WTC11 (cell line): ENCODE measurements at regions not wholly inside any gene's neighbourhood (a gene's known extent, or its start where the extent isn't known, plus 50 kb on each side); places are given as distances from the start of the nearest gene placed in this dataset.
A peak's percentile ranks its signal among the peaks of the same experiment; 100 is the strongest.

Experiments
- ATAC-seq: fragments of 200-7000 bp; cut with Tn5 transposase; 2 replicates; pipeline ENCODE4 v1.10.0; 2021; ENCODE audit warnings: mild to moderate bottlenecking, moderate library complexity
- CTCF ChIA-PET: fragments of 300-600 bp; sonication (Branson Sonifier 250); formaldehyde crosslinking; loops from one replicate; lab custom pipeline; 2021; ENCODE audit warnings: antibody characterized with exemption; lab: Charles Lee
- POLR2A ChIA-PET: fragments of 350-600 bp; sonication (Branson Sonifier 250); formaldehyde crosslinking; loops from one replicate; lab custom pipeline; 2021; ENCODE audit warnings: antibody characterized with exemption; lab: Charles Lee
- DNase-seq: peaks from one replicate; pipeline ENCODE4 v3.0.0; 2021; ENCODE audit warnings: low spot score
- H3K27ac Mint-ChIP-seq: 2 replicates; pipeline ENCODE4 v1.8.0; 2021; ENCODE audit warnings: mixed read lengths
- H3K27me3 Mint-ChIP-seq: 2 replicates; pipeline ENCODE4 v1.8.0; 2021; ENCODE audit warnings: low read depth, mild to moderate bottlenecking, moderate library complexity, mixed read lengths
- H3K36me3 Mint-ChIP-seq: 2 replicates; pipeline ENCODE4 v1.8.0; 2021; ENCODE audit warnings: mixed read lengths
- H3K4me1 Mint-ChIP-seq: 2 replicates; pipeline ENCODE4 v1.8.0; 2022; ENCODE audit warnings: mixed read lengths
- H3K4me3 Mint-ChIP-seq: 2 replicates; pipeline ENCODE4 v1.8.0; 2021; ENCODE audit warnings: mild to moderate bottlenecking, moderate library complexity, mixed read lengths
- H3K9me3 Mint-ChIP-seq: 2 replicates; pipeline ENCODE4 v1.8.0; 2021; ENCODE audit warnings: mixed read lengths
- ATF1 ChIP-seq: sonication (generic); formaldehyde crosslinking; IDR thresholded peaks from 2 replicates; pipeline ENCODE4 v1.8.1; 2023; ENCODE audit warnings: mild to moderate bottlenecking, moderate library complexity, missing genetic modification reagents
- EMX1 ChIP-seq: fragments of 250-450 bp; sonication (Bioruptor Pico); IDR thresholded peaks from 2 replicates; pipeline ENCODE4 v1.8.0; 2021; ENCODE audit warnings: mild to moderate bottlenecking
- FOXJ3 ChIP-seq: sonication (generic); formaldehyde crosslinking; IDR thresholded peaks from 2 replicates; pipeline ENCODE4 v1.9.0; 2021; ENCODE audit warnings: missing genetic modification reagents, mild to moderate bottlenecking, borderline replicate concordance
- GABPB1 ChIP-seq: sonication (generic); formaldehyde crosslinking; IDR thresholded peaks from 2 replicates; pipeline ENCODE4 v1.8.1; 2023; ENCODE audit warnings: mild to moderate bottlenecking, missing genetic modification reagents
- GRHL2 ChIP-seq: fragments of 250-450 bp; sonication (Bioruptor Pico); IDR thresholded peaks from 2 replicates; pipeline ENCODE4 v1.8.0; 2022; ENCODE audit warnings: mild to moderate bottlenecking, moderate library complexity; ENCODE audit not compliant: insufficient replicate concordance, severe bottlenecking
- IRF2 ChIP-seq: sonication (generic); formaldehyde crosslinking; IDR thresholded peaks from 2 replicates; pipeline ENCODE4 v1.8.0; 2022; ENCODE audit warnings: low read depth, missing genetic modification reagents, borderline replicate concordance
- MLX ChIP-seq: sonication (generic); formaldehyde crosslinking; IDR thresholded peaks from 2 replicates; pipeline ENCODE4 v1.8.1; 2023; ENCODE audit warnings: mild to moderate bottlenecking, missing genetic modification reagents, moderate library complexity
- MYBL2 ChIP-seq: sonication (generic); formaldehyde crosslinking; IDR thresholded peaks from 2 replicates; pipeline ENCODE4 v1.8.1; 2023; ENCODE audit warnings: mild to moderate bottlenecking, moderate library complexity, missing genetic modification reagents
- OVOL2 ChIP-seq: fragments of 250-450 bp; sonication (Bioruptor Pico); IDR thresholded peaks from 2 replicates; pipeline ENCODE4 v1.9.0; 2021; ENCODE audit warnings: mild to moderate bottlenecking, borderline replicate concordance
- RELA ChIP-seq: sonication (generic); formaldehyde crosslinking; IDR thresholded peaks from 2 replicates; pipeline ENCODE4 v1.8.1; 2022; ENCODE audit warnings: missing genetic modification reagents, mild to moderate bottlenecking, borderline replicate concordance
- SMAD4 ChIP-seq: sonication (generic); formaldehyde crosslinking; IDR thresholded peaks from 2 replicates; pipeline ENCODE4 v1.8.0; 2022; ENCODE audit warnings: mild to moderate bottlenecking, missing genetic modification reagents
- SP1 ChIP-seq: sonication (generic); formaldehyde crosslinking; conservative IDR thresholded peaks from 2 replicates; pipeline ENCODE4 v1.8.1; 2022; ENCODE audit warnings: missing genetic modification reagents
- ZNF423 ChIP-seq: fragments of 250-450 bp; sonication (Bioruptor Pico); IDR thresholded peaks from 2 replicates; pipeline ENCODE4 v2.1.2; 2022; ENCODE audit warnings: mild to moderate bottlenecking, moderate library complexity
- ZNF532 ChIP-seq: fragments of 250-450 bp; sonication (Bioruptor Pico); IDR thresholded peaks from 2 replicates; pipeline ENCODE4 v1.9.0; 2021; ENCODE audit warnings: mild to moderate bottlenecking, borderline replicate concordance
- TF ChIP-seq, protein P1 (sequence below): sonication (generic); formaldehyde crosslinking; conservative IDR thresholded peaks from 2 replicates; pipeline ENCODE4 v1.8.1; 2022; ENCODE audit warnings: mild to moderate bottlenecking, missing genetic modification reagents
- TF ChIP-seq, protein P2 (sequence below): sonication (generic); formaldehyde crosslinking; IDR thresholded peaks from 2 replicates; pipeline ENCODE4 v1.8.1; 2022; ENCODE audit warnings: low read depth, missing genetic modification reagents, borderline replicate concordance
- TF ChIP-seq, protein P3 (sequence below): sonication (generic); formaldehyde crosslinking; IDR thresholded peaks from 2 replicates; pipeline ENCODE4 v1.8.0; 2022; ENCODE audit warnings: missing genetic modification reagents
- TF ChIP-seq, protein P4 (sequence below): fragments of 250-450 bp; sonication (Bioruptor Pico); conservative IDR thresholded peaks from 2 replicates; pipeline ENCODE4 v1.9.0; 2021; ENCODE audit warnings: mild to moderate bottlenecking
- TF ChIP-seq, protein P5 (sequence below): fragments of 250-450 bp; sonication (Bioruptor Pico); IDR thresholded peaks from 2 replicates; pipeline ENCODE4 v1.9.0; 2021; ENCODE audit warnings: mild to moderate bottlenecking
- TF ChIP-seq, protein P6 (sequence below): fragments of 250-450 bp; sonication (Bioruptor Pico); IDR thresholded peaks from 2 replicates; pipeline ENCODE4 v1.9.0; 2021; ENCODE audit warnings: moderate library complexity, mild to moderate bottlenecking, inconsistent platforms, borderline replicate concordance

DNA sequence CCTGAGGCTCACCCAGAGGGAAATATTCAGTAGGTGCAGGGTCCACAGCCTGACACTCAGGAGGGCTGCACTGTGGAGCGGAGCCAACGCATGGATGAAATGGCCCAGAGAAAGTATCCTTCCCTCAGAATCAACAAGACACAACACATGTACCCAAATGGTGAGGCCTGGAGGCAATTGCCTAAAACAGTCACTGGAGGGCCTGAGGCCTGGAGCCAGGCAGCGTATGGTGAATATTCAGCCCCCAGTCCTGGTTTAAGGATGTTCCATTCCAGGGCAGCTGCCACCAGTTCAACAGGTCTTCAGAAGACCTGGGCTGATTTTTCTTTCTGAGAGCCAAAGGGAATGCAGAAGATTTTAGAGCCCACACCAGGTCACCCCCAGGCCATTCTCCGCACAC, 264.8 kb downstream of the INSC start:
- ATAC-seq: peak; percentile 85
- H3K27ac Mint-ChIP-seq: no peak overlapping the region
- no peak for TF ChIP-seq OVOL2 (CRISPR knock-in tag)
- TF ChIP-seq SP1 (CRISPR knock-in tag): no peak
- TF ChIP-seq MLX (CRISPR knock-in tag): no peak
- TF ChIP-seq, protein P1, sequence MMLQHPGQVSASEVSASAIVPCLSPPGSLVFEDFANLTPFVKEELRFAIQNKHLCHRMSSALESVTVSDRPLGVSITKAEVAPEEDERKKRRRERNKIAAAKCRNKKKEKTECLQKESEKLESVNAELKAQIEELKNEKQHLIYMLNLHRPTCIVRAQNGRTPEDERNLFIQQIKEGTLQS (CRISPR knock-in tag): no peak
- no peak for TF ChIP-seq MYBL2 (CRISPR knock-in tag)
- TF ChIP-seq ATF1 (CRISPR knock-in tag): no peak
- TF ChIP-seq, protein P2, sequence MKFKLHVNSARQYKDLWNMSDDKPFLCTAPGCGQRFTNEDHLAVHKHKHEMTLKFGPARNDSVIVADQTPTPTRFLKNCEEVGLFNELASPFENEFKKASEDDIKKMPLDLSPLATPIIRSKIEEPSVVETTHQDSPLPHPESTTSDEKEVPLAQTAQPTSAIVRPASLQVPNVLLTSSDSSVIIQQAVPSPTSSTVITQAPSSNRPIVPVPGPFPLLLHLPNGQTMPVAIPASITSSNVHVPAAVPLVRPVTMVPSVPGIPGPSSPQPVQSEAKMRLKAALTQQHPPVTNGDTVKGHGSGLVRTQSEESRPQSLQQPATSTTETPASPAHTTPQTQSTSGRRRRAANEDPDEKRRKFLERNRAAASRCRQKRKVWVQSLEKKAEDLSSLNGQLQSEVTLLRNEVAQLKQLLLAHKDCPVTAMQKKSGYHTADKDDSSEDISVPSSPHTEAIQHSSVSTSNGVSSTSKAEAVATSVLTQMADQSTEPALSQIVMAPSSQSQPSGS (CRISPR knock-in tag): no peak
- TF ChIP-seq, protein P3, sequence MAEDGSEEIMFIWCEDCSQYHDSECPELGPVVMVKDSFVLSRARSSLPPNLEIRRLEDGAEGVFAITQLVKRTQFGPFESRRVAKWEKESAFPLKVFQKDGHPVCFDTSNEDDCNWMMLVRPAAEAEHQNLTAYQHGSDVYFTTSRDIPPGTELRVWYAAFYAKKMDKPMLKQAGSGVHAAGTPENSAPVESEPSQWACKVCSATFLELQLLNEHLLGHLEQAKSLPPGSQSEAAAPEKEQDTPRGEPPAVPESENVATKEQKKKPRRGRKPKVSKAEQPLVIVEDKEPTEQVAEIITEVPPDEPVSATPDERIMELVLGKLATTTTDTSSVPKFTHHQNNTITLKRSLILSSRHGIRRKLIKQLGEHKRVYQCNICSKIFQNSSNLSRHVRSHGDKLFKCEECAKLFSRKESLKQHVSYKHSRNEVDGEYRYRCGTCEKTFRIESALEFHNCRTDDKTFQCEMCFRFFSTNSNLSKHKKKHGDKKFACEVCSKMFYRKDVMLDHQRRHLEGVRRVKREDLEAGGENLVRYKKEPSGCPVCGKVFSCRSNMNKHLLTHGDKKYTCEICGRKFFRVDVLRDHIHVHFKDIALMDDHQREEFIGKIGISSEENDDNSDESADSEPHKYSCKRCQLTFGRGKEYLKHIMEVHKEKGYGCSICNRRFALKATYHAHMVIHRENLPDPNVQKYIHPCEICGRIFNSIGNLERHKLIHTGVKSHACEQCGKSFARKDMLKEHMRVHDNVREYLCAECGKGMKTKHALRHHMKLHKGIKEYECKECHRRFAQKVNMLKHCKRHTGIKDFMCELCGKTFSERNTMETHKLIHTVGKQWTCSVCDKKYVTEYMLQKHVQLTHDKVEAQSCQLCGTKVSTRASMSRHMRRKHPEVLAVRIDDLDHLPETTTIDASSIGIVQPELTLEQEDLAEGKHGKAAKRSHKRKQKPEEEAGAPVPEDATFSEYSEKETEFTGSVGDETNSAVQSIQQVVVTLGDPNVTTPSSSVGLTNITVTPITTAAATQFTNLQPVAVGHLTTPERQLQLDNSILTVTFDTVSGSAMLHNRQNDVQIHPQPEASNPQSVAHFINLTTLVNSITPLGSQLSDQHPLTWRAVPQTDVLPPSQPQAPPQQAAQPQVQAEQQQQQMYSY (CRISPR knock-in tag): no peak
- TF ChIP-seq, protein P4, sequence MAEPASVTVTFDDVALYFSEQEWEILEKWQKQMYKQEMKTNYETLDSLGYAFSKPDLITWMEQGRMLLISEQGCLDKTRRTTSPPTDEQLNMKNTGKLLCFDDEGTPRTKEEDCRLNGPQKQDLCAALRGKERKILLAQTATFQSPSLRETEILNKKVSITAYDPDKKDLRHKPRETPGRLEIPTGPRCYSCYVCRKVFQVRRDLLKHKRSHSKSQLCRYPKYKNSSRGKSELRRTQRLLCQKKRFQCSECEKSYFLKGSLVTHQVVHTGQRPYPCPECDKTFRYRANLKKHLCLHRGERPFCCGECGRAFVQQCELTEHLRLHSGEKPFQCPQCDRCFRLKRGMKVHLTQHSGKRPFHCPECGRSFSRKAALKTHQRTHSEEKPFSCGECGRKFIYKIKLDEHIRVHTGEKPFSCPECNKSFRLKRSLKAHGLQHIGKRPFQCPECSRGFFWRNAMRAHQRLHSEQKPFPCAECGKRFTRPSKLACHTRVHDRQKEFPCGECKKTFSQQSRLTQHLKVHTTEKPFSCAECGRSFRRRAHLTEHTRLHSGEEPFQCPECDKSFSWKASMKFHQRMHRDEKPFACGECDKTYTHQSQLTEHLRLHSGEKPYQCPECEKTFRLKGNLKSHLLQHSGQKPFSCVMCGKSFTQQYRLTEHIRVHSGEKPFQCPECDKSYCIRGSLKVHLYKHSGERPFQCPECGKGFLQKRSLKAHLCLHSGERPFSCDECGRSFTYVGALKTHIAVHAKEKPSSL (CRISPR knock-in tag): no peak
- no peak for TF ChIP-seq IRF2 (CRISPR knock-in tag)
- no peak for TF ChIP-seq EMX1
- TF ChIP-seq GABPB1 (CRISPR knock-in tag): no peak
- TF ChIP-seq SMAD4 (CRISPR knock-in tag): no peak
- TF ChIP-seq, protein P5, sequence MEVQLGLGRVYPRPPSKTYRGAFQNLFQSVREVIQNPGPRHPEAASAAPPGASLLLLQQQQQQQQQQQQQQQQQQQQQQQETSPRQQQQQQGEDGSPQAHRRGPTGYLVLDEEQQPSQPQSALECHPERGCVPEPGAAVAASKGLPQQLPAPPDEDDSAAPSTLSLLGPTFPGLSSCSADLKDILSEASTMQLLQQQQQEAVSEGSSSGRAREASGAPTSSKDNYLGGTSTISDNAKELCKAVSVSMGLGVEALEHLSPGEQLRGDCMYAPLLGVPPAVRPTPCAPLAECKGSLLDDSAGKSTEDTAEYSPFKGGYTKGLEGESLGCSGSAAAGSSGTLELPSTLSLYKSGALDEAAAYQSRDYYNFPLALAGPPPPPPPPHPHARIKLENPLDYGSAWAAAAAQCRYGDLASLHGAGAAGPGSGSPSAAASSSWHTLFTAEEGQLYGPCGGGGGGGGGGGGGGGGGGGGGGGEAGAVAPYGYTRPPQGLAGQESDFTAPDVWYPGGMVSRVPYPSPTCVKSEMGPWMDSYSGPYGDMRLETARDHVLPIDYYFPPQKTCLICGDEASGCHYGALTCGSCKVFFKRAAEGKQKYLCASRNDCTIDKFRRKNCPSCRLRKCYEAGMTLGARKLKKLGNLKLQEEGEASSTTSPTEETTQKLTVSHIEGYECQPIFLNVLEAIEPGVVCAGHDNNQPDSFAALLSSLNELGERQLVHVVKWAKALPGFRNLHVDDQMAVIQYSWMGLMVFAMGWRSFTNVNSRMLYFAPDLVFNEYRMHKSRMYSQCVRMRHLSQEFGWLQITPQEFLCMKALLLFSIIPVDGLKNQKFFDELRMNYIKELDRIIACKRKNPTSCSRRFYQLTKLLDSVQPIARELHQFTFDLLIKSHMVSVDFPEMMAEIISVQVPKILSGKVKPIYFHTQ: no peak
- TF ChIP-seq, protein P6, sequence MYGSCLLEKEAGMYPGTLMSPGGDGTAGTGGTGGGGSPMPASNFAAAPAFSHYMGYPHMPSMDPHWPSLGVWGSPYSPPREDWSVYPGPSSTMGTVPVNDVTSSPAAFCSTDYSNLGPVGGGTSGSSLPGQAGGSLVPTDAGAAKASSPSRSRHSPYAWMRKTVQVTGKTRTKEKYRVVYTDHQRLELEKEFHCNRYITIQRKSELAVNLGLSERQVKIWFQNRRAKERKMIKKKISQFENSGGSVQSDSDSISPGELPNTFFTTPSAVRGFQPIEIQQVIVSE (CRISPR knock-in tag): no peak
- TF ChIP-seq GRHL2: no peak
- TF ChIP-seq ZNF423: no peak
- no peak for TF ChIP-seq RELA (CRISPR knock-in tag)
- no peak for TF ChIP-seq ZNF532
- no peak for TF ChIP-seq FOXJ3 (CRISPR knock-in tag)
- TF ChIP-seq, all 79 proteins: peak for 0
- no peaks in the 10 kb centered on the region for H3K27me3 Mint-ChIP-seq
- H3K4me1 Mint-ChIP-seq: no peaks in the 10 kb centered on the region
- peaks cover 41% of the 10 kb centered on the region for H3K9me3 Mint-ChIP-seq
- POLR2A ChIA-PET: no interaction called here
- H3K36me3 Mint-ChIP-seq: peaks cover 27% of the 10 kb centered on the region
- peak; percentile 16 for DNase-seq
- no peak overlapping the region for H3K4me3 Mint-ChIP-seq
- CTCF ChIA-PET: no interaction called here
